CD1c-positive myeloid dendritic cell (primary cell): ENCODE measurements at regions not wholly inside any gene's neighbourhood (a gene's known extent, or its start where the extent isn't known, plus 50 kb on each side); places are given as distances from the start of the nearest gene placed in this dataset.

Experiments used
- DNase-seq: peaks from one replicate; pipeline ENCODE4 v3.0.0-alpha.2; 2016; ENCODE audit errors: extremely low spot score

- DNase-seq = no peak
Measured at GRCh38 chr2:30339071-30339470, 107.7 kb downstream of the LBH start.

- no peak for DNase-seq
Measured at GRCh38 chr2:30341500-30342267, 105.4 kb upstream of the LCLAT1 start.

- no peak for DNase-seq
Measured at GRCh38 chr2:30346471-30347169, 100.4 kb upstream of the LCLAT1 start.

- DNase-seq = no peak
Measured at GRCh38 chr2:30348825-30349224, 98.2 kb upstream of the LCLAT1 start.

GRCh38 chr2:30349691-30350090 is 97.4 kb upstream of the LCLAT1 start:
- no peak for DNase-seq

- DNase-seq = no peak
Measured at GRCh38 chr2:30351116-30351515, 95.9 kb upstream of the LCLAT1 start.

GRCh38 chr2:30351949-30352348 is 95.1 kb upstream of the LCLAT1 start:
- DNase-seq = no peak

- no peak for DNase-seq
Measured at GRCh38 chr2:30354150-30354549, 92.9 kb upstream of the LCLAT1 start.

GRCh38 chr2:30354621-30355020 is 92.4 kb upstream of the LCLAT1 start:
- DNase-seq = no peak

- DNase-seq = no peak
Measured at GRCh38 chr2:30355306-30355705, 91.7 kb upstream of the LCLAT1 start.

- DNase-seq = no peak
Measured at GRCh38 chr2:30356071-30356470, 91.0 kb upstream of the LCLAT1 start.

- DNase-seq = no peak
Measured at GRCh38 chr2:30356776-30357175, 90.3 kb upstream of the LCLAT1 start.

GRCh38 chr2:30358351-30358750 is 88.7 kb upstream of the LCLAT1 start:
- DNase-seq = no peak

GRCh38 chr2:30358842-30359241 is 88.2 kb upstream of the LCLAT1 start:
- DNase-seq = no peak

GRCh38 chr2:30359644-30360167 is 87.3 kb upstream of the LCLAT1 start:
- DNase-seq = no peak

GRCh38 chr2:30361751-30362394 is 85.2 kb upstream of the LCLAT1 start:
- no peak for DNase-seq

GRCh38 chr2:30362468-30363081 is 84.5 kb upstream of the LCLAT1 start:
- DNase-seq = no peak

GRCh38 chr2:30363406-30363805 is 83.6 kb upstream of the LCLAT1 start:
- no peak for DNase-seq

- DNase-seq = no peak
Measured at GRCh38 chr2:30365201-30365600, 81.8 kb upstream of the LCLAT1 start.

- no peak for DNase-seq
Measured at GRCh38 chr2:30366199-30366691, 80.8 kb upstream of the LCLAT1 start.

- DNase-seq = no peak
Measured at GRCh38 chr2:30367232-30368070, 79.6 kb upstream of the LCLAT1 start.
